GM19455 (cell line): ENCODE measurements at regions not wholly inside any gene's neighbourhood (a gene's known extent, or its start where the extent isn't known, plus 50 kb on each side); places are given as distances from the start of the nearest gene placed in this dataset.

Experiments
- ATAC-seq: cut with Tn5 transposase; IDR thresholded peaks from one replicate; pipeline ENCODE4 v1.9.1; 2021; ENCODE audit not compliant: unreplicated experiment

- ATAC-seq = no peak
Observed at GRCh38 chr5:89758146-89758545, 651.4 kb downstream of the CETN3 start.

- no peak for ATAC-seq
Observed at GRCh38 chr5:89756955-89757354, 652.6 kb downstream of the CETN3 start.

GRCh38 chr5:89755024-89755423, 654.5 kb downstream of the CETN3 start:
- no peak for ATAC-seq

- ATAC-seq = no peak
Observed at GRCh38 chr5:89735082-89735481, 674.5 kb downstream of the CETN3 start.

- ATAC-seq = no peak
Observed at GRCh38 chr5:89733772-89734171, 675.8 kb downstream of the CETN3 start.

- no peak for ATAC-seq
Observed at GRCh38 chr5:89729623-89730301, 679.8 kb downstream of the CETN3 start.

GRCh38 chr5:89728750-89729149, 680.8 kb downstream of the CETN3 start:
- ATAC-seq = no peak

GRCh38 chr5:89728134-89728533, 681.4 kb downstream of the CETN3 start:
- no peak for ATAC-seq

GRCh38 chr5:89724379-89725095, 685.0 kb downstream of the CETN3 start:
- ATAC-seq = no peak

- no peak for ATAC-seq
Observed at GRCh38 chr5:89723907-89724306, 685.6 kb downstream of the CETN3 start.

GRCh38 chr5:89722538-89722937, 687.0 kb downstream of the CETN3 start:
- no peak for ATAC-seq

- no peak for ATAC-seq
Observed at GRCh38 chr5:89721931-89722330, 687.6 kb downstream of the CETN3 start.

- no peak for ATAC-seq
Observed at GRCh38 chr5:89721353-89721752, 688.2 kb downstream of the CETN3 start.

- ATAC-seq = no peak
Observed at GRCh38 chr5:89712134-89712700, 697.3 kb downstream of the CETN3 start.

GRCh38 chr5:89711526-89711925, 698.0 kb downstream of the CETN3 start:
- no peak for ATAC-seq

- no peak for ATAC-seq
Observed at GRCh38 chr5:89710006-89710405, 699.5 kb downstream of the CETN3 start.

GRCh38 chr5:89707891-89708290, 701.7 kb downstream of the CETN3 start:
- ATAC-seq = no peak

GRCh38 chr5:89706731-89707130, 702.8 kb downstream of the CETN3 start:
- ATAC-seq = no peak

GRCh38 chr5:89703817-89704216, 705.7 kb downstream of the CETN3 start:
- ATAC-seq = no peak

GRCh38 chr5:89698028-89698427, 711.5 kb downstream of the CETN3 start:
- ATAC-seq = no peak

GRCh38 chr5:89697581-89697980, 712.0 kb downstream of the CETN3 start:
- ATAC-seq = no peak

GRCh38 chr5:89695371-89695770, 714.2 kb downstream of the CETN3 start:
- ATAC-seq = no peak
